ENCODE measurements at regions not wholly inside any gene's neighbourhood (a gene's known extent, or its start where the extent isn't known, plus 50 kb on each side); places are given as distances from the start of the nearest gene placed in this dataset.

DNA sequence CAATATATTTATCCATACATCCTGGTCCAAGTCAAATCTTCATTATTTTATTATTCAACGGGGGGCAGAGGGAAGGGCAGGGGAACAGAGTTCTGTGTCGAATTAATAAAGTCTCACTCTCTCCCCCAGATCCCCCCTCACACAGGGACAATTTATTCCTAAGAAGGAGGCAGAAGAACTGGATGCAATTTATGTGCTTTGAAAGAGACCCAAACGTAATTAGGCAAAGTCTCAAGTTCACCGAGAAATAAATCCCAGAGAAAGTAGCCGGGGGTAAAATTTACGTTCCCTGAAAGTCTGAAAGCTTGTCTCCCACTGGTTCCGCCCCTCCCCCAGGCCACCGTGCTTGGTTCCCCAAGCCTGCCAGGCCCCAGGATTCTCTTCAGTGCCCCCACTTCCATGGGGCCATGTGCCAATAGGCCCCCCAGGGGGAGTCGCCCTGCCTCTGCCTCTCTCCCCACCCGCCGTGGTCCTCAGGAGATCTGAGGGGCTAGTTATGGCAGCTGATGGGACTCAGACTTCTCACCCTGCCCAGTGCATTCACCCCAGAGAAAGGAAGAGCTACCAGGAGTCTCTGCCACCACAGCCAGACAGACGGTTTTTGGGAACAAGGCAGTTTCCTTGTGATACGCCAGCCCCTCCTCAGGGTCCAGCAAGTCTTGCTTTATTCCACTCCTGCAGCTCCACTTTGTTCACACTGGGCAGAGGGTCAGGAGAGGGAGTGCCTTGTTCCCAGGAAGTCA is 215.5 kb downstream of the CYP26B1 start:
- Histone ChIP-seq H3K4me2 (no peak overlapping the region), H3K4me1 (no peaks in the 10 kb centered on the region), H3K27ac (no peak overlapping the region), H3K9ac (no peak overlapping the region), H3K36me3 (no peaks in the 10 kb centered on the region), H3K9me3 (replicated peaks in 1 of 11) (no peaks in the 10 kb centered on the region), H3K27me3 (no peaks in the 10 kb centered on the region), H4K20me1 (no peaks in the 10 kb centered on the region), H3K4me3 (no peak overlapping the region)
- TF ChIP-seq Cebpa-rat (IDR thresholded peaks at IDR 0.05) = no peak

- Histone ChIP-seq H3K4me1 (peaks cover 0 to 6% (median 5%) of the 10 kb centered on the region in 10 experiments; a peak in 5 of 20 replicates), H4K20me1 (no peaks in the 10 kb centered on the region), H3K27me3 (no peaks in the 10 kb centered on the region), H3K9ac (no peak overlapping the region), H3K9me3 (replicated peaks in 1 of 11) (no peaks in the 10 kb centered on the region), H3K4me2 (no peak overlapping the region), H3K4me3 (no peak overlapping the region), H3K27ac (no peak overlapping the region), H3K36me3 (no peaks in the 10 kb centered on the region)
- no peak for TF ChIP-seq Cebpa-rat (IDR thresholded peaks at IDR 0.05)
Measured at GRCh38 chr2:71930049-71930681, 217.5 kb downstream of the CYP26B1 start.

GRCh38 chr2:71929482-71929772 is 218.2 kb downstream of the CYP26B1 start:
- Histone ChIP-seq H3K9ac (no peak overlapping the region), H3K9me3 (replicated peaks in 1 of 11) (no peaks in the 10 kb centered on the region), H3K4me3 (no peak overlapping the region), H3K4me2 (no peak overlapping the region), H3K36me3 (no peaks in the 10 kb centered on the region), H4K20me1 (no peaks in the 10 kb centered on the region), H3K27me3 (no peaks in the 10 kb centered on the region), H3K4me1 (peaks cover 0 to 7% (median 5%) of the 10 kb centered on the region in 10 experiments; a peak in 5 of 20 replicates), H3K27ac (no peak overlapping the region)
- TF ChIP-seq Cebpa-rat (IDR thresholded peaks at IDR 0.05) = no peak

DNA sequence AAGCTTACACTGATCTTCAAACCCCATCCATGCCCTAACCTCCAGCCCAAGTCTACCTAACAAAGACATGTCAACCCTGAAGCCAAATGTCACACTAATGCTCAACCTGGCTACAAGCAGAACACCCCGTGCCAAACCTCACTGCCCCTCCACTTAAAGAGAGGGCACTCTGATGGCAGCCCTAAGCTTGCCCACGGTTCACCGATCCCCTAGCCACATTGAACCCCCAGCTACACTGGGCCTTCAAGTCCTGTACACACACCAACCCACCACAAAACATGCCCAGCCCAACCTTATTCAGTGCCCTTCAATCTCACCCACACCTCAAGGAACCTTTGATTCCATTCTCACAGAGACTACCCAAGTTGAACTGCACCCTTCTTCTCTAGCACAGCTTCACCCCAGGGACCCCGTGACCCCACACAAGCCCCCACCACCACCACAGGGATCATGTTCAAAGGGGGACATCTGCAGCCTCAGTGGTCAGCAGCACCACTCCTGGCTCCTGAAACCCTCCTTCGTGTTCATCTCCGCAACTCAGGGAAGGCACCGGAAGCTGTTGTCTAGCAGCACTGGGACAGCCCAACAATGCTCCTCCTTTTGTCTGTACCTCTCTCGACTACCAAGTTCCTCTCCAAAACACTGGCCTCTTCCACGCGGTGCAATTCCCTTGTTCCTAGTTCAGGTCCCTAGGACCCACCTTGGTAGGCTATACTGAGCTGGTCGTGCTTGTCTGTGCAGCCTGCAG is 218.8 kb downstream of the CYP26B1 start:
- Histone ChIP-seq H4K20me1 (no peaks in the 10 kb centered on the region), H3K9ac (no peak overlapping the region), H3K27me3 (no peaks in the 10 kb centered on the region), H3K9me3 (replicated peaks in 1 of 11) (no peaks in the 10 kb centered on the region), H3K4me1 (peaks cover 0 to 7% (median 5%) of the 10 kb centered on the region in 10 experiments; a peak in 5 of 20 replicates), H3K36me3 (no peaks in the 10 kb centered on the region), H3K4me3 (no peak overlapping the region), H3K27ac (no peak overlapping the region), H3K4me2 (no peak overlapping the region)
- no peak for TF ChIP-seq Cebpa-rat (IDR thresholded peaks at IDR 0.05)

GRCh38 chr2:71927757-71928715 is 219.6 kb downstream of the CYP26B1 start:
- Histone ChIP-seq H3K4me1 (peaks cover 0 to 11% (median 7%) of the 10 kb centered on the region in 10 experiments; a peak in 7 of 20 replicates), H3K36me3 (no peaks in the 10 kb centered on the region), H3K4me2 (no peak overlapping the region), H3K9ac (no peak overlapping the region), H3K27ac (no peak overlapping the region), H3K4me3 (no peak overlapping the region), H4K20me1 (no peaks in the 10 kb centered on the region), H3K9me3 (replicated peaks in 1 of 11) (no peaks in the 10 kb centered on the region), H3K27me3 (no peaks in the 10 kb centered on the region)
- TF ChIP-seq Cebpa-rat (IDR thresholded peaks at IDR 0.05) = no peak

DNA sequence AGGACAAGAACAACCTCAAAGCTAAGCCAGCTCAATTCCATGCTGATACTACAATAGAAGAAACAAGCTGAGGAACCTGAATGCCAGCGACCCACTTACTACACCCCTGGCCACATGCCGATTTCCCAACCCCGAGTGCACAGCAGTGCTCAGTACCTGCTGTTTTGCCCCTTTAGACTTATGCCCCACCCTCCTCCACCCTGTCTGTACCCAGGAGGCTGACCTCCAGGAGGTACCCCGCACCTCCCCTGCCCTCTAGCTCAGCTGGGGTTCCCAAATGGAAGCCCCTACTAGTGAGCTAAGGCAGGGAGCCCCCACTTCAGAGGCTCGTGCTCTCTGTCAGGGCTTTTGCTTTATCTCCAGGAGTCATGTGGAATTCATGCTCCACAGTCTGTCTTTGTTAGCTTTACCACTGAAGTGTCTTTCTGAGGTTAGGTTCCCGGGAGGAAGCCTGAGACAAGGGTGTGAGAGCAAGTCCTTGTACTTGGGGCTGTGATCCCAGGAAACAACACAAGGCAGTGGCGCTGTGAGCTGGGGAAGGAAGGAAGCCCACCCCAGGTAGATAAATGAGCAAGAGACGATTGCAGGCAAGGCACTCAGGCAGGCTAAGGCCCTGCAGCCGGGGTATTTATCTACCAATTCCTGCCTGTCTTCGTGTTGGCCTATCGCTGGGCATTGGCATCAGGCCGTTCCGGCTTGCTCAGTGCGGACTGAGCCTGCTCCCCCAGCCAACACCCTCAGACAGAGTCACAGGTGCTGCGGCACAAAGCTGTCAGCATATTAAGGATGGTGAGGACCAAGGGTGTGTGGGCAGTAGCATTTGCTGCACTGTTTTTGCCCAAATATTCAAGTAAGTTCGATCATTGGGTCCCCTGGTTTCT is 220.5 kb downstream of the CYP26B1 start:
- Histone ChIP-seq H3K9me3 (replicated peaks in 1 of 11) (no peaks in the 10 kb centered on the region), H3K27ac (no peak overlapping the region), H4K20me1 (no peaks in the 10 kb centered on the region), H3K4me2 (no peak overlapping the region), H3K4me3 (no peak overlapping the region), H3K9ac (no peak overlapping the region), H3K27me3 (no peaks in the 10 kb centered on the region), H3K4me1 (peaks cover 0 to 13% (median 7%) of the 10 kb centered on the region in 10 experiments; a peak in 7 of 20 replicates), H3K36me3 (no peaks in the 10 kb centered on the region)
- TF ChIP-seq Cebpa-rat (IDR thresholded peaks at IDR 0.05) = no peak

GRCh38 chr2:71926089-71926447 is 221.6 kb downstream of the CYP26B1 start:
- Histone ChIP-seq H3K9ac (no peak overlapping the region), H4K20me1 (no peaks in the 10 kb centered on the region), H3K4me3 (no peak overlapping the region), H3K9me3 (replicated peaks in 1 of 11) (no peaks in the 10 kb centered on the region), H3K4me2 (no peak overlapping the region), H3K27me3 (no peaks in the 10 kb centered on the region), H3K36me3 (no peaks in the 10 kb centered on the region), H3K4me1 (peaks cover 4 to 24% (median 8%) of the 10 kb centered on the region in 10 experiments; a peak in 15 of 20 replicates), H3K27ac (no peak overlapping the region)
- no peak for TF ChIP-seq Cebpa-rat (IDR thresholded peaks at IDR 0.05)

Measured in BLaER1 treated with 17β-estradiol and CSF1 and Interleukin-3, amounts not matched to agents 10 nM and 100 nM (cell line).